GM12891 (cell line): ENCODE measurements at regions not wholly inside any gene's neighbourhood (a gene's known extent, or its start where the extent isn't known, plus 50 kb on each side); places are given as distances from the start of the nearest gene placed in this dataset.

ENCODE experiments used
- POLR2A ChIP-seq: IDR thresholded peaks from 2 replicates; pipeline ENCODE4 v1.6.1; 2011; ENCODE audit warnings: low read depth, low read length, control low read depth
- POLR2AphosphoS5 ChIP-seq: IDR thresholded peaks from 2 replicates; pipeline ENCODE4 v1.6.1; 2011; ENCODE audit warnings: low read depth, low read length, control low read depth
- SPI1 ChIP-seq: IDR thresholded peaks from 2 replicates; pipeline ENCODE4 v1.6.1; 2011; ENCODE audit warnings: low read depth, low read length, control low read depth
- TAF1 ChIP-seq: IDR thresholded peaks from 2 replicates; pipeline ENCODE4 v1.6.1; 2011; ENCODE audit warnings: low read depth, low read length, control low read depth

DNA sequence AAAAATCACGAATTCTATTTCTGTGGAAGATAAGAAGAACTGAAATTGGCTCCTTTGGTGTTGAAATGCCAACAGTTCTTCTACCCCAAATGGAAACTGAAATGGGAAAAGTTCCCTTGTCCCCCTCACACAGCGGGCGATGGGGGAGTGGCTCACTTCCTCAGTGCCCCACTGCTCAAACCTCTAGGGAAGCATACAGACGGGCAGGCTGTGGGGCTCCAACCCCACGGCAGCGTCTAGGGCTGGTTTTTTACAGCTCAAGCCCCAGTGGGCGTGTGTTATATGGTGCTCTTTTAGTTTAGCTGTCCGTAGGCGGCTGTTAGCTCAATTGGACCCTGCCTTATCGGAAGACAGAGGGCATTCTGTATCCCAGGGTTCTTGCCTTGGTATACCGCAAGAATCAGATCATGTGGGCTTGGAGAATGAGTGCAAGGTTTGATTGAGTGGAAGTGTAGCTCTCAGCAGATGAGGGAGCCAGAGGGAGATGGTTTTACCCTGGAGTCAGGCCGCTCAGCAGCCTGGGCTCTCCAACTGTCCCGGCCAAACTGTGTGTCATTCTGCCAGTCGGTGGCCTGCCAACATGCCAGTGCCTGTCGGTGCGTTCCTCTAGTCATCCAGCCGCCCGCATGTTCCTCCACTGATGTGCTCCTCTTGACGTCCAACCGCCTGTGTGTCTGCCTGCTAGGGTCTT is 166.3 kb upstream of the ZNF608 start:
- TF ChIP-seq POLR2A, result no peak
- TF ChIP-seq TAF1, result no peak
- no peak for TF ChIP-seq SPI1
- no peak for TF ChIP-seq POLR2AphosphoS5
